Tibial nerve (tissue), 4 donors: ENCODE measurements at regions not wholly inside any gene's neighbourhood (a gene's known extent, or its start where the extent isn't known, plus 50 kb on each side); places are given as distances from the start of the nearest gene placed in this dataset.

ENCODE experiments used
- DNase-seq, 2 donors: peaks; one replicate each; pipeline ENCODE4 v3.0.0-alpha.2; 2019; ENCODE audit warnings: low spot score in 2 of 2
- H3K27ac ChIP-seq, 4 donors: fragments of 200-600 bp; sonication (generic) in 3 of 4; one replicate each; pipeline ENCODE4 v1.5.1; 2017 to 2019; ENCODE audit warnings: mild to moderate bottlenecking in 1 of 4
- H3K27me3 ChIP-seq, 2 donors: fragments of 200-600 bp; sonication (generic) in 1 of 2; one replicate each; pipeline versions ENCODE4 v1.5.1 to v1.6.0; 2017 to 2019
- H3K36me3 ChIP-seq, 3 donors: fragments of 200-600 bp; sonication (generic); one replicate each; pipeline ENCODE4 v1.5.1; 2018 to 2019
- H3K4me1 ChIP-seq, 4 donors: fragments of 200-600 bp; sonication (generic) in 3 of 4; one replicate each; pipeline ENCODE4 v1.5.1; 2017 to 2019
- H3K4me3 ChIP-seq, 4 donors: fragments of 200-600 bp; sonication (generic) in 3 of 4; one replicate each; pipeline ENCODE4 v1.5.1; 2017 to 2019; ENCODE audit warnings: mild to moderate bottlenecking in 1 of 4, moderate library complexity in 1 of 4
- H3K9me3 ChIP-seq, 4 donors: fragments of 200-600 bp; sonication (generic) in 3 of 4; one replicate each; pipeline ENCODE4 v1.5.1; 2017 to 2019
- EP300 ChIP-seq, 2 donors: sonication (generic); formaldehyde crosslinking; IDR thresholded peaks; one replicate each; pipeline ENCODE4 v1.6.1; 2017; ENCODE audit warnings: antibody characterized with exemption in 2 of 2, mild to moderate bottlenecking in 1 of 2
- POLR2A ChIP-seq, 2 donors: fragments of 450-650 bp; IDR thresholded peaks; one replicate each; pipeline ENCODE4 v1.6.1; 2017; ENCODE audit warnings: antibody characterized with exemption in 2 of 2, mild to moderate bottlenecking in 2 of 2, moderate library complexity in 2 of 2
- WGBS, 2 donors: methylation state at CpG; one replicate each; pipeline ENCODE4 v1.1.5; 2018; 5-methylcytosine and 5-hydroxymethylcytosine counted together
- TF ChIP-seq, protein P1 (sequence below), 5 experiments: fragments of 200-600 bp in 3 of 5; fragments of 450-650 bp in 2 of 5; sonication (generic) in 3 of 5; IDR thresholded peaks; one replicate each; pipeline ENCODE4 v1.5.1; 2016 to 2019; ENCODE audit warnings: antibody characterized with exemption in 5 of 5, mild to moderate bottlenecking in 3 of 5, moderate library complexity in 2 of 5

- H3K4me1 ChIP-seq, result no peaks in the 10 kb centered on the region
- DNase-seq, result no peak
- no peak for TF ChIP-seq EP300 (IDR thresholded peaks at IDR 0.05)
- TF ChIP-seq, protein P1, sequence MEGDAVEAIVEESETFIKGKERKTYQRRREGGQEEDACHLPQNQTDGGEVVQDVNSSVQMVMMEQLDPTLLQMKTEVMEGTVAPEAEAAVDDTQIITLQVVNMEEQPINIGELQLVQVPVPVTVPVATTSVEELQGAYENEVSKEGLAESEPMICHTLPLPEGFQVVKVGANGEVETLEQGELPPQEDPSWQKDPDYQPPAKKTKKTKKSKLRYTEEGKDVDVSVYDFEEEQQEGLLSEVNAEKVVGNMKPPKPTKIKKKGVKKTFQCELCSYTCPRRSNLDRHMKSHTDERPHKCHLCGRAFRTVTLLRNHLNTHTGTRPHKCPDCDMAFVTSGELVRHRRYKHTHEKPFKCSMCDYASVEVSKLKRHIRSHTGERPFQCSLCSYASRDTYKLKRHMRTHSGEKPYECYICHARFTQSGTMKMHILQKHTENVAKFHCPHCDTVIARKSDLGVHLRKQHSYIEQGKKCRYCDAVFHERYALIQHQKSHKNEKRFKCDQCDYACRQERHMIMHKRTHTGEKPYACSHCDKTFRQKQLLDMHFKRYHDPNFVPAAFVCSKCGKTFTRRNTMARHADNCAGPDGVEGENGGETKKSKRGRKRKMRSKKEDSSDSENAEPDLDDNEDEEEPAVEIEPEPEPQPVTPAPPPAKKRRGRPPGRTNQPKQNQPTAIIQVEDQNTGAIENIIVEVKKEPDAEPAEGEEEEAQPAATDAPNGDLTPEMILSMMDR (IDR thresholded peaks at IDR 0.05), result no peak
- no peak for TF ChIP-seq POLR2A (IDR thresholded peaks at IDR 0.05)
- no peaks in the 10 kb centered on the region for H3K36me3 ChIP-seq
- no peaks in the 10 kb centered on the region for H3K9me3 ChIP-seq
- no peak overlapping the region for H3K27ac ChIP-seq
- H3K27me3 ChIP-seq, result no peaks in the 10 kb centered on the region
- 87 to 92% methylated on average over 9 of the region's 9 CpGs for WGBS, 2 donors
- no peak overlapping the region for H3K4me3 ChIP-seq
Measured at GRCh38 chr7:132733860-132734259, 157.6 kb upstream of the PLXNA4 start.

DNA sequence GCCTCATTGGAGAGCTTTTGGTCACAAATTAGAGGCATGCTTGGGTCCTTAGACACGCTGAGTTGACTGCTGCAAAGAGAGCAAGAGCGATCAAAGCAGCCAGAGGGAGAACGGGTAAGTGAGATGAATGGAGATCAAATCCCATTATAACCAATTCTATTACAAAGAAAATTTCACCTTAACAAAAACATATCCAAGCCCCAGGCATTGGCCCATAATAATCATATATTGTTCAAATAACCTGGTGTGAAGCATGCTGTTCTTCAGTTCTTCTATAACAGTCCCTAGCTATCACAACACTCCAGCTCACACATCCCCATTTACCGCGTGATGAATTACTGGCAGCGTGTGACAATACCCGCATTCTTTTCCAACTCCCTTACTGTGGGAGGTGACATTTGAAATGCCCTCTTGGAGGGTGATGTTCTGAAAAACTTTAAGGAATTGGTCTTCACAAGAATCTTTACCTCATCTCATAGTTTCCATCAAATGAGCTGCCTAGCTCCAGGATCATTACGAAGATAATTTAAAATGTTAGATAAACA, 156.1 kb upstream of the PLXNA4 start:
- Histone ChIP-seq H3K4me1 (no peaks in the 10 kb centered on the region), H3K4me3 (no peak overlapping the region), H3K27me3 (no peaks in the 10 kb centered on the region), H3K27ac (peak overlapping the region in 1 of 4 donors; percentile 8), H3K36me3 (no peaks in the 10 kb centered on the region), H3K9me3 (no peaks in the 10 kb centered on the region)
- TF ChIP-seq, protein P1 (IDR thresholded peaks at IDR 0.05), result no peak
- TF ChIP-seq EP300 (IDR thresholded peaks at IDR 0.05) (no peak), POLR2A (IDR thresholded peaks at IDR 0.05) (no peak)
- WGBS, 2 donors, result 50 to 72% methylated on average over 8 of the region's 8 CpGs
- no peak for DNase-seq

GRCh38 chr7:132730105-132730504, 153.8 kb upstream of the PLXNA4 start:
- Histone ChIP-seq H3K9me3 (no peaks in the 10 kb centered on the region), H3K4me3 (no peak overlapping the region), H3K27ac (no peak overlapping the region), H3K4me1 (no peaks in the 10 kb centered on the region), H3K27me3 (no peaks in the 10 kb centered on the region), H3K36me3 (no peaks in the 10 kb centered on the region)
- no peak for DNase-seq
- TF ChIP-seq EP300 (IDR thresholded peaks at IDR 0.05), result no peak
- TF ChIP-seq POLR2A (IDR thresholded peaks at IDR 0.05), result no peak
- TF ChIP-seq, protein P1 (IDR thresholded peaks at IDR 0.05), result no peak
- WGBS, 2 donors, result 92 to 98% methylated on average over 4 of the region's 4 CpGs

GRCh38 chr7:132723506-132724081, 147.3 kb upstream of the PLXNA4 start:
- no peak for DNase-seq
- Histone ChIP-seq H3K4me3 (no peak overlapping the region), H3K27ac (no peak overlapping the region), H3K36me3 (no peaks in the 10 kb centered on the region), H3K27me3 (no peaks in the 10 kb centered on the region), H3K4me1 (no peaks in the 10 kb centered on the region), H3K9me3 (peaks cover 0 to 14% (median 0%) of the 10 kb centered on the region in 4 donors)
- WGBS, 2 donors, result 63 to 72% methylated on average over 4 of the region's 4 CpGs
- no peak for TF ChIP-seq EP300 (IDR thresholded peaks at IDR 0.05)
- no peak for TF ChIP-seq POLR2A (IDR thresholded peaks at IDR 0.05)
- TF ChIP-seq, protein P1 (IDR thresholded peaks at IDR 0.05), result no peak

- no peaks in the 10 kb centered on the region for H3K36me3 ChIP-seq
- H3K9me3 ChIP-seq, result peaks cover 0 to 21% (median 0%) of the 10 kb centered on the region in 4 donors
- 65 to 89% methylated on average over 5 of the region's 5 CpGs for WGBS, 2 donors
- no peak for DNase-seq
- H3K27me3 ChIP-seq, result no peaks in the 10 kb centered on the region
- TF ChIP-seq POLR2A (IDR thresholded peaks at IDR 0.05), result no peak
- TF ChIP-seq, protein P1 (IDR thresholded peaks at IDR 0.05), result no peak
- TF ChIP-seq EP300 (IDR thresholded peaks at IDR 0.05), result no peak
- no peak overlapping the region for H3K27ac ChIP-seq
- H3K4me3 ChIP-seq, result no peak overlapping the region
- H3K4me1 ChIP-seq, result no peaks in the 10 kb centered on the region
Measured at GRCh38 chr7:132720835-132721234, 144.6 kb upstream of the PLXNA4 start.
